ENCODE measurements at regions not wholly inside any gene's neighbourhood (a gene's known extent, or its start where the extent isn't known, plus 50 kb on each side); places are given as distances from the start of the nearest gene placed in this dataset.

GRCh38 chr22:20656516-20656901 lies 117.4 kb upstream of the SERPIND1 start:
- Histone ChIP-seq H3K4me1 (no peaks in the 10 kb centered on the region), H3K9me3 (no peaks in the 10 kb centered on the region), H3K27me3 (no peaks in the 10 kb centered on the region), H3K36me3 (no peaks in the 10 kb centered on the region), H3K4me3 (no peak overlapping the region), H3K27ac (no peak overlapping the region)
- DNase-seq (no peak), ATAC-seq (no peak)
- WGBS (ENCODE audit: insufficient coverage, low coverage, low lambda C conversion rate, missing lambda C conversion rate): 90% methylated on average over 9 of the region's 12 CpGs
- TF ChIP-seq POLR2A (IDR thresholded peaks at IDR 0.05): no peak
- no peak for TF ChIP-seq CTCF (IDR thresholded peaks at IDR 0.05)
- intact Hi-C loops (cut with DNase I): no loop called here

GRCh38 chr22:20656902-20657836 lies 116.7 kb upstream of the SERPIND1 start:
- ATAC-seq (no peak), DNase-seq (no peak)
- no peaks in the 10 kb centered on the region for H3K36me3 ChIP-seq
- intact Hi-C loops (cut with DNase I): no loop called here
- H3K27ac ChIP-seq: no peak overlapping the region
- no peaks in the 10 kb centered on the region for H3K4me1 ChIP-seq
- TF ChIP-seq POLR2A (IDR thresholded peaks at IDR 0.05) (no peak), CTCF (IDR thresholded peaks at IDR 0.05) (no peak)
- WGBS (ENCODE audit: insufficient coverage, low coverage, low lambda C conversion rate, missing lambda C conversion rate): 57% methylated on average over 16 of the region's 17 CpGs
- no peaks in the 10 kb centered on the region for H3K27me3 ChIP-seq
- no peaks in the 10 kb centered on the region for H3K9me3 ChIP-seq
- H3K4me3 ChIP-seq: no peak overlapping the region
